OCI-LY1 (cell line): ENCODE measurements at regions not wholly inside any gene's neighbourhood (a gene's known extent, or its start where the extent isn't known, plus 50 kb on each side); places are given as distances from the start of the nearest gene placed in this dataset.

ENCODE experiments used
- EZH2 ChIP-seq: fragments of 200-600 bp; sonication (generic), shearing (Covaris generic); IDR thresholded peaks from 2 replicates; pipeline ENCODE4 v1.8.0; 2017; ENCODE audit warnings: borderline replicate concordance, mixed run types, mild to moderate bottlenecking, antibody characterized with exemption, low read length, moderate library complexity, mixed read lengths
- TF ChIP-seq, protein P1 (sequence below): fragments of 200-600 bp; sonication (generic), shearing (Covaris generic); IDR thresholded peaks from 2 replicates; pipeline ENCODE4 v1.5.1; 2017; ENCODE audit warnings: mild to moderate bottlenecking, antibody characterized with exemption, low read length, moderate library complexity, mixed read lengths

- TF ChIP-seq, protein P1, sequence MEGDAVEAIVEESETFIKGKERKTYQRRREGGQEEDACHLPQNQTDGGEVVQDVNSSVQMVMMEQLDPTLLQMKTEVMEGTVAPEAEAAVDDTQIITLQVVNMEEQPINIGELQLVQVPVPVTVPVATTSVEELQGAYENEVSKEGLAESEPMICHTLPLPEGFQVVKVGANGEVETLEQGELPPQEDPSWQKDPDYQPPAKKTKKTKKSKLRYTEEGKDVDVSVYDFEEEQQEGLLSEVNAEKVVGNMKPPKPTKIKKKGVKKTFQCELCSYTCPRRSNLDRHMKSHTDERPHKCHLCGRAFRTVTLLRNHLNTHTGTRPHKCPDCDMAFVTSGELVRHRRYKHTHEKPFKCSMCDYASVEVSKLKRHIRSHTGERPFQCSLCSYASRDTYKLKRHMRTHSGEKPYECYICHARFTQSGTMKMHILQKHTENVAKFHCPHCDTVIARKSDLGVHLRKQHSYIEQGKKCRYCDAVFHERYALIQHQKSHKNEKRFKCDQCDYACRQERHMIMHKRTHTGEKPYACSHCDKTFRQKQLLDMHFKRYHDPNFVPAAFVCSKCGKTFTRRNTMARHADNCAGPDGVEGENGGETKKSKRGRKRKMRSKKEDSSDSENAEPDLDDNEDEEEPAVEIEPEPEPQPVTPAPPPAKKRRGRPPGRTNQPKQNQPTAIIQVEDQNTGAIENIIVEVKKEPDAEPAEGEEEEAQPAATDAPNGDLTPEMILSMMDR = no peak
- no peak for TF ChIP-seq EZH2
Measured at GRCh38 chr13:90627813-90628212, 719.7 kb upstream of the MIR17HG start.
